Small intestine (tissue), 7 donors: ENCODE measurements at regions not wholly inside any gene's neighbourhood (a gene's known extent, or its start where the extent isn't known, plus 50 kb on each side); places are given as distances from the start of the nearest gene placed in this dataset.

Source experiments
- DNase-seq, 2 donors: peaks; one replicate each; pipeline versions ENCODE4 v3.0.0 to v3.0.0-alpha.2; 2013
- FAIRE-seq: peaks from 2 replicates; lab custom pipeline; 2012; peaks lifted over from hg19 to GRCh38; lab: Jason Lieb, UNC
- H3K27ac ChIP-seq, 3 donors: one replicate each; pipeline ENCODE4 v1.5.1; 2013; ENCODE audit warnings: low read length in 2 of 3, mild to moderate bottlenecking in 2 of 3, control low read depth in 1 of 3, inconsistent platforms in 1 of 3, low read depth in 1 of 3, moderate library complexity in 1 of 3
- H3K27me3 ChIP-seq, 3 donors: one replicate each; pipeline ENCODE4 v1.6.1; 2013; ENCODE audit warnings: low read length in 3 of 3, inconsistent platforms in 1 of 3; ENCODE audit not compliant: control insufficient read depth in 3 of 3, insufficient read depth in 3 of 3
- H3K36me3 ChIP-seq, 3 donors: one replicate each; pipeline ENCODE4 v1.6.1; 2013; ENCODE audit warnings: low read length in 3 of 3, inconsistent platforms in 1 of 3, low read depth in 1 of 3, mild to moderate bottlenecking in 1 of 3, moderate library complexity in 1 of 3; ENCODE audit not compliant: control insufficient read depth in 3 of 3, insufficient read depth in 2 of 3
- H3K4me1 ChIP-seq, 3 donors: one replicate each; pipeline ENCODE4 v1.6.1; 2013; ENCODE audit warnings: low read length in 2 of 3, inconsistent platforms in 1 of 3, low read depth in 1 of 3, mild to moderate bottlenecking in 1 of 3, moderate library complexity in 1 of 3; ENCODE audit not compliant: control insufficient read depth in 3 of 3, insufficient read depth in 2 of 3
- H3K4me3 ChIP-seq, 3 donors: one replicate each; pipeline ENCODE4 v1.5.1; 2013; ENCODE audit warnings: low read length in 3 of 3, control low read depth in 1 of 3, inconsistent platforms in 1 of 3, low read depth in 1 of 3, mild to moderate bottlenecking in 1 of 3, moderate library complexity in 1 of 3
- H3K9me3 ChIP-seq, 2 donors: one replicate each; pipeline ENCODE4 v1.6.1; 2013; ENCODE audit warnings: low read depth in 1 of 2, low read length in 1 of 2; ENCODE audit not compliant: control insufficient read depth in 2 of 2, insufficient read depth in 1 of 2
- WGBS, 3 donors: extraction: QIAGEN DNeasy Blood & Tissue Kit; methylation state at CpG; one replicate each; pipeline ENCODE4 v1.1.7; 2013; 5-methylcytosine and 5-hydroxymethylcytosine counted together
- donor health status: healthy with polysubstance abuse.
- donor health status: control.
- donor health status: control.
- donor health status: Bipolar disorder and iron deficiency.
- donor health status: healthy.

GRCh38 chr19:32234663-32235217 lies 110.7 kb upstream of the ZNF507 start:
- WGBS, 3 donors, result 66 to 75% (median 75%) methylated on average over 3 of the region's 3 CpGs
- no peak overlapping the region for H3K4me3 ChIP-seq
- no peak overlapping the region for H3K27ac ChIP-seq
- no peaks in the 10 kb centered on the region for H3K9me3 ChIP-seq
- H3K27me3 ChIP-seq, result no peaks in the 10 kb centered on the region
- H3K36me3 ChIP-seq, result no peaks in the 10 kb centered on the region
- FAIRE-seq (no peak), DNase-seq (no peak)
- H3K4me1 ChIP-seq, result no peaks in the 10 kb centered on the region

- H3K36me3 ChIP-seq, result no peaks in the 10 kb centered on the region
- no peaks in the 10 kb centered on the region for H3K9me3 ChIP-seq
- no peak overlapping the region for H3K27ac ChIP-seq
- 26 to 64% (median 28%) methylated on average over 1 of the region's 1 CpG for WGBS, 3 donors
- FAIRE-seq (no peak), DNase-seq (no peak)
- H3K27me3 ChIP-seq, result no peaks in the 10 kb centered on the region
- no peak overlapping the region for H3K4me3 ChIP-seq
- no peaks in the 10 kb centered on the region for H3K4me1 ChIP-seq
These were observed 107.3 kb upstream of the ZNF507 start for GRCh38 chr19:32238076-32238475.

GRCh38 chr19:32240316-32240715 lies 105.1 kb upstream of the ZNF507 start:
- H3K27me3 ChIP-seq, result no peaks in the 10 kb centered on the region
- H3K36me3 ChIP-seq, result no peaks in the 10 kb centered on the region
- WGBS, 3 donors, result 92 to 95% (median 94%) methylated on average over 7 of the region's 7 CpGs
- FAIRE-seq, result no peak
- DNase-seq, result no peak
- no peaks in the 10 kb centered on the region for H3K4me1 ChIP-seq
- no peak overlapping the region for H3K27ac ChIP-seq
- no peak overlapping the region for H3K4me3 ChIP-seq
- H3K9me3 ChIP-seq, result no peaks in the 10 kb centered on the region

GRCh38 chr19:32241306-32241705 lies 104.1 kb upstream of the ZNF507 start:
- Histone ChIP-seq H3K9me3 (no peaks in the 10 kb centered on the region), H3K27ac (no peak overlapping the region), H3K4me1 (no peaks in the 10 kb centered on the region), H3K27me3 (no peaks in the 10 kb centered on the region), H3K36me3 (no peaks in the 10 kb centered on the region), H3K4me3 (no peak overlapping the region)
- DNase-seq (no peak), FAIRE-seq (no peak)
- WGBS, 3 donors, result 78 to 91% (median 80%) methylated on average over 8 of the region's 8 CpGs

GRCh38 chr19:32241932-32242710 lies 103.3 kb upstream of the ZNF507 start:
- no peaks in the 10 kb centered on the region for H3K27me3 ChIP-seq
- DNase-seq, result peak in 1 of 2 donors; percentile 12
- H3K36me3 ChIP-seq, result no peaks in the 10 kb centered on the region
- no peaks in the 10 kb centered on the region for H3K4me1 ChIP-seq
- no peaks in the 10 kb centered on the region for H3K9me3 ChIP-seq
- 52 to 67% (median 59%) methylated on average over 21 of the region's 21 CpGs for WGBS, 3 donors
- no peak overlapping the region for H3K4me3 ChIP-seq
- H3K27ac ChIP-seq, result no peak overlapping the region
- no peak for FAIRE-seq

- Histone ChIP-seq H3K4me1 (no peaks in the 10 kb centered on the region), H3K9me3 (no peaks in the 10 kb centered on the region), H3K4me3 (no peak overlapping the region), H3K27me3 (no peaks in the 10 kb centered on the region), H3K36me3 (no peaks in the 10 kb centered on the region), H3K27ac (no peak overlapping the region)
- DNase-seq (no peak), FAIRE-seq (no peak)
- WGBS, 3 donors, result 33 to 55% (median 38%) methylated on average over 5 of the region's 5 CpGs
These were observed 99.4 kb upstream of the ZNF507 start for GRCh38 chr19:32246006-32246405.

- Histone ChIP-seq H3K36me3 (no peaks in the 10 kb centered on the region), H3K4me3 (no peak overlapping the region), H3K27ac (no peak overlapping the region), H3K27me3 (no peaks in the 10 kb centered on the region), H3K4me1 (no peaks in the 10 kb centered on the region), H3K9me3 (no peaks in the 10 kb centered on the region)
- no peak for FAIRE-seq
- DNase-seq, result no peak
- 86 to 91% (median 87%) methylated on average over 18 of the region's 18 CpGs for WGBS, 3 donors
These were observed 93.6 kb upstream of the ZNF507 start for GRCh38 chr19:32251634-32252332.

- no peaks in the 10 kb centered on the region for H3K4me1 ChIP-seq
- no peaks in the 10 kb centered on the region for H3K27me3 ChIP-seq
- FAIRE-seq (no peak), DNase-seq (no peak)
- H3K9me3 ChIP-seq, result no peaks in the 10 kb centered on the region
- 77 to 85% (median 79%) methylated on average over 11 of the region's 11 CpGs for WGBS, 3 donors
- H3K36me3 ChIP-seq, result no peaks in the 10 kb centered on the region
- no peak overlapping the region for H3K27ac ChIP-seq
- no peak overlapping the region for H3K4me3 ChIP-seq
These were observed 93.1 kb upstream of the ZNF507 start for GRCh38 chr19:32252333-32252669.
